K562 (cell line): ENCODE measurements at regions not wholly inside any gene's neighbourhood (a gene's known extent, or its start where the extent isn't known, plus 50 kb on each side); places are given as distances from the start of the nearest gene placed in this dataset.

Source experiments
- ATAC-seq: fragments of 200-7000 bp; cut with Tn5 transposase; 3 replicates; pipeline ENCODE4 v1.9.1; 2020; ENCODE audit warnings: moderate library complexity
- BruUV-seq: library from RNA; stranded (reverse); fragments of 400-500 nt; replicated peaks from 2 replicates; lab custom pipeline; 2021; lab: Mats Ljungman, UMichigan
- CTCF ChIA-PET: fragments of 300-600 bp; formaldehyde crosslinking; extraction: SDS; loops from one replicate; lab custom pipeline; 2021; ENCODE audit warnings: low intra/inter-chr PET ratio; lab: Yijun Ruan, JAX
- POLR2A ChIA-PET: fragments of 300-600, 350-650 bp; sonication (Branson Sonifier 250); formaldehyde crosslinking; extraction: SDS; loops from one replicate; lab custom pipeline; 2021; ENCODE audit warnings: antibody characterized with exemption, inconsistent platforms; lab: Yijun Ruan, JAX
- DNase-seq, 4 experiments: peaks; one replicate each; pipeline versions ENCODE4 v3.0.0 to v3.0.0-alpha.2; 2011 to 2018; ENCODE audit warnings: low spot score in 3 of 4, mixed read lengths in 3 of 4; ENCODE audit errors: extremely low read depth in 1 of 4
- FAIRE-seq: peaks from 2 replicates; lab custom pipeline; 2011; peaks lifted over from hg19 to GRCh38; lab: Jason Lieb, UNC
- H2AFZ ChIP-seq: 2 replicates; pipeline ENCODE4 v1.6.0; 2011; ENCODE audit warnings: low read depth, low read length, control low read depth, inconsistent platforms
- H3K27ac ChIP-seq: fragments of 200-600 bp; 3 replicates; pipeline ENCODE4 v1.8.0; 2011; ENCODE audit warnings: low read depth, mild to moderate bottlenecking, control low read depth, inconsistent platforms, low read length, moderate library complexity, mixed read lengths; ENCODE audit errors: extremely low read depth
- H3K27me3 ChIP-seq, 2 experiments: fragments of 300-600 bp in 1 of 2; 2 replicates in 1 of 2; 3 replicates in 1 of 2; pipeline versions ENCODE4 v1.6.0 to v1.8.0; 2011; ENCODE audit warnings: inconsistent platforms in 2 of 2, low read length in 2 of 2, mild to moderate bottlenecking in 1 of 2, mixed read lengths in 1 of 2, moderate library complexity in 1 of 2; ENCODE audit not compliant: control insufficient read depth in 2 of 2, insufficient read depth in 2 of 2
- H3K36me3 ChIP-seq: fragments of 300-600 bp; 3 replicates; pipeline ENCODE4 v1.8.0; 2011; ENCODE audit warnings: mild to moderate bottlenecking, low read length, inconsistent platforms; ENCODE audit not compliant: control insufficient read depth, insufficient read depth
- H3K4me1 ChIP-seq, 2 experiments: fragments of 200-600 bp in 1 of 2; replicated peaks in 1 of 2; 2 replicates in 1 of 2; 3 replicates in 1 of 2; pipeline versions ENCODE4 v1.5.1 to v1.8.0; 2011; ENCODE audit warnings: inconsistent platforms in 2 of 2, low read length in 2 of 2, mild to moderate bottlenecking in 1 of 2, mixed read lengths in 1 of 2, moderate library complexity in 1 of 2; ENCODE audit not compliant: control insufficient read depth in 2 of 2, insufficient read depth in 2 of 2
- H3K4me2 ChIP-seq: 2 replicates; pipeline ENCODE4 v1.6.1; 2011; ENCODE audit warnings: low read length, control low read depth, inconsistent platforms, mixed read lengths; ENCODE audit not compliant: insufficient read depth
- H3K4me3 ChIP-seq: fragments of 200-600 bp; sonication (generic), shearing (Covaris generic); 2 replicates; pipeline ENCODE4 v1.5.1; 2016; ENCODE audit warnings: control low read depth, inconsistent platforms
- H3K79me2 ChIP-seq: fragments of 200-600 bp; 3 replicates; pipeline ENCODE4 v1.8.0; 2011; ENCODE audit warnings: low read length, inconsistent platforms; ENCODE audit not compliant: control insufficient read depth, insufficient read depth
- H3K9ac ChIP-seq, 2 experiments: 2 replicates each; pipeline versions ENCODE4 v1.6.0 to v1.6.1; 2011; ENCODE audit warnings: low read depth in 2 of 2, low read length in 2 of 2, control low read depth in 1 of 2, inconsistent platforms in 1 of 2, mild to moderate bottlenecking in 1 of 2, mixed read lengths in 1 of 2; ENCODE audit not compliant: insufficient read depth in 1 of 2
- H3K9me1 ChIP-seq: one replicate; pipeline ENCODE4 v1.6.0; 2011; ENCODE audit warnings: inconsistent platforms, mild to moderate bottlenecking, low read length, moderate library complexity; ENCODE audit not compliant: control insufficient read depth, insufficient read depth
- H3K9me3 ChIP-seq: replicated peaks from 2 replicates; pipeline ENCODE4 v1.5.1; 2011; ENCODE audit warnings: low read depth, low read length, inconsistent platforms; ENCODE audit not compliant: control insufficient read depth, insufficient read depth
- H4K20me1 ChIP-seq: replicated peaks from 2 replicates; pipeline ENCODE4 v1.6.1; 2011; ENCODE audit warnings: low read length, inconsistent platforms, mixed read lengths; ENCODE audit not compliant: control insufficient read depth, insufficient read depth
- HBP1 ChIP-seq: fragments of 450-650 bp; formaldehyde crosslinking; IDR thresholded peaks from 2 replicates; pipeline ENCODE4 v1.4.0; 2022; ENCODE audit warnings: missing genetic modification characterization
- HMG20A ChIP-seq: fragments of 450-650 bp; formaldehyde crosslinking; conservative IDR thresholded peaks from 2 replicates; pipeline ENCODE4 v1.4.0; 2020; ENCODE audit warnings: mild to moderate bottlenecking, mixed read lengths
- JUNB ChIP-seq: fragments of 450-650 bp; formaldehyde crosslinking; conservative IDR thresholded peaks from 2 replicates; pipeline ENCODE4 v1.4.0; 2020; ENCODE audit warnings: mild to moderate bottlenecking
- KLF1 ChIP-seq: fragments of 450-650 bp; IDR thresholded peaks from 2 replicates; pipeline ENCODE4 v1.6.1; 2016; ENCODE audit warnings: missing genetic modification characterization, missing compliant biosample characterization
- KLF10 ChIP-seq: fragments of 250-450 bp; sonication (Bioruptor Pico); IDR thresholded peaks from 2 replicates; pipeline ENCODE4 v1.6.1; 2021; ENCODE audit warnings: matching md5 sums
- MEF2D ChIP-seq: conservative IDR thresholded peaks from 2 replicates; pipeline ENCODE4 v1.6.1; 2016; ENCODE audit warnings: low read depth, missing genetic modification characterization, missing compliant biosample characterization
- PML ChIP-seq: IDR thresholded peaks from 2 replicates; pipeline ENCODE4 v1.6.1; 2012; ENCODE audit warnings: low read length, inconsistent platforms
- RB1 ChIP-seq: fragments of 450-650 bp; IDR thresholded peaks from 2 replicates; pipeline ENCODE4 v1.6.1; 2017; ENCODE audit warnings: low read depth, mild to moderate bottlenecking
- RBM17 ChIP-seq: fragments of 200-400 bp; formaldehyde crosslinking; IDR thresholded peaks from 2 replicates; pipeline ENCODE4 v1.6.1; 2017; ENCODE audit warnings: low read depth, mild to moderate bottlenecking, low read length, borderline replicate concordance
- SETDB1 ChIP-seq: IDR thresholded peaks from one replicate; pipeline ENCODE4 v1.6.1; 2012; ENCODE audit warnings: low read length, control low read depth, inconsistent platforms
- SIX5 ChIP-seq, 2 experiments: IDR thresholded peaks; 2 replicates each; pipeline ENCODE4 v1.6.1; 2011; ENCODE audit warnings: low read length in 2 of 2, borderline replicate concordance in 1 of 2, low read depth in 1 of 2, mild to moderate bottlenecking in 1 of 2, moderate library complexity in 1 of 2; ENCODE audit not compliant: insufficient read depth in 1 of 2
- SNIP1 ChIP-seq: fragments of 450-650 bp; IDR thresholded peaks from 2 replicates; pipeline ENCODE4 v1.7.1; 2017; ENCODE audit warnings: low read depth, mild to moderate bottlenecking
- ZBTB33 ChIP-seq: sonication (generic); formaldehyde crosslinking; IDR thresholded peaks from 2 replicates; pipeline ENCODE4 v1.8.1; 2023; ENCODE audit warnings: mild to moderate bottlenecking, missing genetic modification reagents
- ZC3H8 ChIP-seq: fragments of 450-650 bp; IDR thresholded peaks from 2 replicates; pipeline ENCODE4 v1.6.1; 2017
- ZKSCAN8 ChIP-seq: fragments of 200-800 bp; sonication (Bioruptor generic); IDR thresholded peaks from 2 replicates; pipeline ENCODE4 v1.6.1; 2016; ENCODE audit warnings: missing genetic modification characterization, missing compliant biosample characterization
- ZNF263 ChIP-seq: sonication (generic); formaldehyde crosslinking; IDR thresholded peaks from 2 replicates; pipeline ENCODE4 v1.8.0; 2022; ENCODE audit warnings: mild to moderate bottlenecking, missing genetic modification reagents, borderline replicate concordance
- ZNF57 ChIP-seq: fragments of 450-650 bp; formaldehyde crosslinking; IDR thresholded peaks from 2 replicates; pipeline ENCODE4 v1.4.0; 2020; ENCODE audit warnings: mild to moderate bottlenecking, moderate library complexity
- ZNF77 ChIP-seq: fragments of 250-450 bp; sonication (Bioruptor Pico); IDR thresholded peaks from 2 replicates; pipeline ENCODE4 v1.5.0; 2020
- WGBS: fragments of 100-300 bp; shearing (Covaris generic); methylation state at CpG from one replicate; pipeline ENCODE4 v1.1.6; 2016; ENCODE audit warnings: low coverage, mixed read lengths; ENCODE audit not compliant: insufficient coverage; ENCODE audit errors: missing lambda C conversion rate; 5-methylcytosine and 5-hydroxymethylcytosine counted together
- in situ Hi-C: fragments of 300-500 bp; cut with MboI; formaldehyde crosslinking; loops from 4 replicates; pipeline ENCODE4 v1.15.0; 2018; ENCODE audit warnings: inconsistent platforms, mixed read lengths
- intact Hi-C: fragments of 100-400 bp; cut with micrococcal nuclease; formaldehyde crosslinking; loops from 2 replicates; pipeline ENCODE4 v1.14.2; 2022
- TF ChIP-seq, protein P1 (sequence below): sonication (generic); formaldehyde crosslinking; IDR thresholded peaks from 2 replicates; pipeline ENCODE4 v1.5.0; 2020; ENCODE audit warnings: missing genetic modification reagents

GRCh38 chr12:72937486-72937885 lies 665.3 kb downstream of the TRHDE start:
- Histone ChIP-seq H3K4me2 (no peak overlapping the region), H3K9ac (no peak overlapping the region), H4K20me1 (no peaks in the 10 kb centered on the region), H3K4me1 (no peaks in the 10 kb centered on the region), H3K27me3 (no peaks in the 10 kb centered on the region), H2AFZ (no peak overlapping the region), H3K4me3 (no peak overlapping the region)
- FAIRE-seq (no peak), DNase-seq (no peak), ATAC-seq (no peak)
- no TSS peak for BruUV-seq
- in situ Hi-C loops = no loop called here
- POLR2A ChIA-PET = no interaction called here
- CTCF ChIA-PET = no interaction called here
- no peak for TF ChIP-seq ZKSCAN8 (CRISPR knock-in tag)
- no peak for TF ChIP-seq JUNB
- TF ChIP-seq ZNF263 (CRISPR knock-in tag) = no peak
- TF ChIP-seq KLF1 (tag) = no peak
- TF ChIP-seq RB1 = no peak
- TF ChIP-seq, protein P1, sequence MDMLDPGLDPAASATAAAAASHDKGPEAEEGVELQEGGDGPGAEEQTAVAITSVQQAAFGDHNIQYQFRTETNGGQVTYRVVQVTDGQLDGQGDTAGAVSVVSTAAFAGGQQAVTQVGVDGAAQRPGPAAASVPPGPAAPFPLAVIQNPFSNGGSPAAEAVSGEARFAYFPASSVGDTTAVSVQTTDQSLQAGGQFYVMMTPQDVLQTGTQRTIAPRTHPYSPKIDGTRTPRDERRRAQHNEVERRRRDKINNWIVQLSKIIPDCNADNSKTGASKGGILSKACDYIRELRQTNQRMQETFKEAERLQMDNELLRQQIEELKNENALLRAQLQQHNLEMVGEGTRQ (CRISPR knock-in tag) = no peak
- no peak for TF ChIP-seq ZC3H8
- TF ChIP-seq HBP1 (CRISPR knock-in tag) = no peak
- no peak for TF ChIP-seq ZNF77
- no peak for TF ChIP-seq KLF10 (CRISPR knock-in tag)
- TF ChIP-seq SETDB1 = no peak
- no peak for TF ChIP-seq HMG20A (CRISPR knock-in tag)
- TF ChIP-seq SIX5 (IDR thresholded peaks at IDR 0.05; ENCODE audit: borderline replicate concordance in 1 of 2, insufficient read depth in 1 of 2, low read depth in 1 of 2, low read length in 2 of 2) = no peak
- no peak for TF ChIP-seq ZBTB33 (CRISPR knock-in tag)
- TF ChIP-seq SNIP1 = no peak
- TF ChIP-seq ZNF57 (CRISPR knock-in tag) = no peak
- TF ChIP-seq RBM17 = no peak
- TF ChIP-seq MEF2D (tag) = no peak
- TF ChIP-seq PML = no peak
- TF ChIP-seq, all 486 proteins: peak for 0
- no peaks in the 10 kb centered on the region for H3K9me1 ChIP-seq
- no peaks in the 10 kb centered on the region for H3K36me3 ChIP-seq
- no peaks in the 10 kb centered on the region for H3K79me2 ChIP-seq
- intact Hi-C loops = no loop called here
- whole genome bisulfite sequencing = 0% methylated on average over 1 of the region's 1 CpG
- H3K9me3 ChIP-seq = peaks cover 3% of the 10 kb centered on the region; the same call in 1 of the 2 replicates
- no peak overlapping the region for H3K27ac ChIP-seq
